ENCODE measurements at regions not wholly inside any gene's neighbourhood (a gene's known extent, or its start where the extent isn't known, plus 50 kb on each side); places are given as distances from the start of the nearest gene placed in this dataset.

- TF ChIP-seq GATA3 (IDR thresholded peaks at IDR 0.05; ENCODE audit: low read depth, low read length) (no peak), GATA2 (IDR thresholded peaks at IDR 0.05; ENCODE audit: low read depth, low read length) (no peak)
Observed at GRCh38 chr5:67358186-67358585, 161.6 kb upstream of the CD180 start.

GRCh38 chr5:67355120-67355713, 158.6 kb upstream of the CD180 start:
- peak; percentile 65 for TF ChIP-seq GATA3 (IDR thresholded peaks at IDR 0.05; ENCODE audit: low read depth, low read length)
- peak; percentile 74; the same call in 1 of the 2 replicates for TF ChIP-seq GATA2 (IDR thresholded peaks at IDR 0.05; ENCODE audit: low read depth, low read length)

DNA sequence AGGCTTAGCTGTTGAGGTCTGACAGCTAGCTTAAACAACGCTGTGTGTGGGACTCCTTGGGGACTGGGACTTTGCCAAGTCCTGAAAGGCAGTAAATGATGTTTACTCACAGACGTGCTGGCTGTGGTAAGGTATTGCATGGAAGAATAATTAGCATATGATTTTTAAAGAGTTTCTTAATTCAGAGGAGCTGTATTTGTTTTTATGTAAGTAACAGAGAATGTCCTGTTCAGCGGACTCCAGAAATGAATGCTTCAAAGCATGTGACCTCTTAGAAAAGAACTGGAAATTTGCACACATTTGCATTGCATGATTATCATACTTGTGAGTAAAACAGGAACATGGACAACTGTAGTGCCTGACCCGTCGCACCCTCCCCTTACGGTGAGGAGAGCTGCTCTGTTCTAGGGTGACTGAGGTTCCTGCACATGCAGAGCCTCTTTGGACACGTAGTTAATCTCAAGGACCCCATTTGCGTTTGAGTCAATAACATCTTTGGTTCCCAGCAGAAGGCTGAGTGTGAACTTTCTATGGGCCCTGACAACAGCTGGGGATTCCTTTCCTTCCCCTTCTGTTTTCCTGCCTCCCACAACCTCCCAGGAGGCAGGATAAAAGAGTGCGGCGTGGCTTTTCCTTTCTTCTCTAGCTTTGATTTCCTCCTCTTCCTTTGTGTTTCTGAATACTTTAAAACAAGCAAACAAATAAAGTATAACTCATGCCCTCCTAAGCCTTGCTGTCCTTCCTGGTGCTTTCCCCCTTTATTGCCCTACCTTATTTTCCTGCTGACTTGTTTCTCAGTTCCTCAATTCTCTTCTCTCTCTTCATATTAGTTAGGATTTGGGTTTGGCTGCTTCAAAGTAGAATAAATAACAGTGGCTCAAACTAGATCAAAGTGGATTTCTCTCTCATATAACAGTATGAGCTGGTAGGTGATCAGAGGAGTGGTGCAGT, 157.2 kb upstream of the CD180 start:
- TF ChIP-seq GATA3 (IDR thresholded peaks at IDR 0.05; ENCODE audit: low read depth, low read length) (no peak), GATA2 (IDR thresholded peaks at IDR 0.05; ENCODE audit: low read depth, low read length) (no peak)

- TF ChIP-seq GATA2 (IDR thresholded peaks at IDR 0.05; ENCODE audit: low read depth, low read length) (no peak), GATA3 (IDR thresholded peaks at IDR 0.05; ENCODE audit: low read depth, low read length) (no peak)
Observed at GRCh38 chr5:67350618-67351201, 154.1 kb upstream of the CD180 start.

- TF ChIP-seq GATA2 (IDR thresholded peaks at IDR 0.05; ENCODE audit: low read depth, low read length) = no peak
- TF ChIP-seq GATA3 (IDR thresholded peaks at IDR 0.05; ENCODE audit: low read depth, low read length) = no peak
Observed at GRCh38 chr5:67350185-67350584, 153.6 kb upstream of the CD180 start.

DNA sequence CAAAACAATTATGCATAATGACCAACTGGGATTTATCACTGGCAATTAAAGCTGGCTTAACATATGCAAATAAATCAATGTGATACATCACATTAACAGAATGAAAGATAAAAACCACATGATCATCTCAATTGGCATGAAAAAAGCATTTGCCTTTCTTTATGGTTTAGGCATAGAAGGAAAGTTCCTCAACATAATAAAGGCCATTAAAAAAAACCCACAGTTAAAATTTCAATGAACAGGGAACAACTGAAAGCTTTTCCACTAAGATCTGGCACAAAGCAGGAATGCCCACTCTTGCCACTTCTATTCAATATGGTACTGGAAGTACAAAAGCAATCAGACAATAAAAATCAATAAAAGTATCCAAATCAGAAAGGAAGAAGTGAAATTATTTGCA, 151.2 kb upstream of the CD180 start:
- no peak for TF ChIP-seq GATA3 (IDR thresholded peaks at IDR 0.05; ENCODE audit: low read depth, low read length)
- no peak for TF ChIP-seq GATA2 (IDR thresholded peaks at IDR 0.05; ENCODE audit: low read depth, low read length)

DNA sequence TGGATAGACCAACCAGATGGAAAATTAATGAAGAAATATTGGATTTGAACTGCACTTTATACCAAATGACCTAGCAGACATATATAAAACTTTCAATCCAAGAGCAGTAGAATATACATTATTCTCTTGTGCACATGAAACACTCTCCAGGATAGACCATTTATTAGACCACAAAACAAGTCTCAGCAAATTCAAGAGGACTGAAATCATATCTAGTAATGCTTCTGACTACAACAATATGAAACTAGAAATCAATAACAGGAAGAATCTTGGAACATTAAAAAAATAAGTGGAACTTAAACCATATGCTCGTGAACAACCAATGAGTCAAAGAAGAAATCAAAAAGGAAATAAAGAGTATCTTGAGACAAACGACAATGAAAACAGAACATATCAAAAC, 150.0 kb upstream of the CD180 start:
- TF ChIP-seq GATA3 (IDR thresholded peaks at IDR 0.05; ENCODE audit: low read depth, low read length) (no peak), GATA2 (IDR thresholded peaks at IDR 0.05; ENCODE audit: low read depth, low read length) (no peak)

GRCh38 chr5:67344870-67345269, 148.3 kb upstream of the CD180 start:
- no peak for TF ChIP-seq GATA3 (IDR thresholded peaks at IDR 0.05; ENCODE audit: low read depth, low read length)
- TF ChIP-seq GATA2 (IDR thresholded peaks at IDR 0.05; ENCODE audit: low read depth, low read length) = no peak

GRCh38 chr5:67343835-67344234, 147.2 kb upstream of the CD180 start:
- TF ChIP-seq GATA2 (IDR thresholded peaks at IDR 0.05; ENCODE audit: low read depth, low read length) = no peak
- no peak for TF ChIP-seq GATA3 (IDR thresholded peaks at IDR 0.05; ENCODE audit: low read depth, low read length)

DNA sequence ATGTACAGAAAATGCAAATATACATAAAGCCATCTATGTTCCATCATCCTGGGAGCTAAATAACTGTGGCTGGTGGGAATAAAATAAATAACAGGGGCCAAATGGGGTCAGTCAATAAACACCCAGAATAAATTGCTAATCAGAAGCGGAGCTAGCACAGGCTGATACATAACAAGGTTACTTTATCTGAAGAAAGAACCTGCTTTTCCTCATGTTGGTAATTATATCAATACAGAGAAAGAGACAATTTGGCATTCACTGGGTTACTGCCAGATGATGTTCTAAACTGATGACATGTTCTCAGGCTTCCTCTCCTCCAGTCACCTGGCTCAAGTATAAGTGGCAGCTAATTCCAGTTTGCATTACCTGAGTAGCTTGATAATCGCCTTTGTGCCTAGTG, 144.9 kb upstream of the CD180 start:
- TF ChIP-seq GATA3 (IDR thresholded peaks at IDR 0.05; ENCODE audit: low read depth, low read length) (no peak), GATA2 (IDR thresholded peaks at IDR 0.05; ENCODE audit: low read depth, low read length) (peak; percentile 61; the same call in 1 of the 2 replicates)

DNA sequence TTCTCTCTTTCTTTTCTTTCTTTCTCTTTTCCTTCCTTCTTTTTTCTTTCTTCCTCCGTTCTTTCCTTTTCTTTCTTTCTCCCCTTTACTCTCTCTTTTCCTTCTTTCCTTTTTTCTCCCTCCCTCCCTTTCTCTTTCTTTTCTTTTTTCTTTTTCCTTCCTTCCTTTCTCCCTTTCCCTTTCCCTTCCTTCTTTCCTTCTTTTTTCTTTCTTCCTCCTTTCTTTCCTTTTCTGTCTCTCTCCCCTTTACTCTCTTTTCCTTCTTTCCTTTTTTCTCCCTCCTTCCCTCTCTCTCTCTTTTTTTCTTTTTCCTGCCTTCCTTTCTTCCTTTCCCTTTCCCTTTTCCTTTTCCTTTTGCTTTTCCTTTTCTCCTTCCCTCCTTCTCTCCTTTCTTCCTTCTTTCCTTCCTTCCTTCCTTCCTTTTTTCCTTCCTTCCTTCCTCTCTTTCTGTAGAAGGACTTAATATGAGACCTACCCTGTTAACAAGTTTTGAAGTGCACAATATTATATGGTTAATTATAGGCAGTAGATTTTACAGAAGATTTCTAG, 142.7 kb upstream of the CD180 start:
- TF ChIP-seq GATA2 (IDR thresholded peaks at IDR 0.05; ENCODE audit: low read depth, low read length) (no peak), GATA3 (IDR thresholded peaks at IDR 0.05; ENCODE audit: low read depth, low read length) (no peak)

DNA sequence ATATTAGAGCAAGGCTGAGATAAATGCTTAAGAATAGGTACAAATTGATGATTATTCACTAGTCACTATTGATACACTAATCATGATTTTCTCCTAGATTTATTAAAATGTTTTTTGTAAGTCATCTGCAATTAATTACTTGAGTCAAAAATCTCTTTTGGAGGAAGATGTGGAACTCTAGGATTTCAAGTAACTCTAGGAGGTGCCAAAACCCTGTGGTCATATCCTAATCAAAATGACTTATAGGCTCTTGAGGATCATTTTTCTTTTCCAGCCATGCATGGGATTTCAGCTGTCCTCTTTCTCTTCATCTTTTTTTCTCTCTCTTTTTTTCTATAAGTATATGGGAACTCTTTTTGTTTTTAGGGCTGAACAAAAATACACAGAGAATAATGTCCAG, 141.8 kb upstream of the CD180 start:
- TF ChIP-seq GATA3 (IDR thresholded peaks at IDR 0.05; ENCODE audit: low read depth, low read length) (no peak), GATA2 (IDR thresholded peaks at IDR 0.05; ENCODE audit: low read depth, low read length) (no peak)

DNA sequence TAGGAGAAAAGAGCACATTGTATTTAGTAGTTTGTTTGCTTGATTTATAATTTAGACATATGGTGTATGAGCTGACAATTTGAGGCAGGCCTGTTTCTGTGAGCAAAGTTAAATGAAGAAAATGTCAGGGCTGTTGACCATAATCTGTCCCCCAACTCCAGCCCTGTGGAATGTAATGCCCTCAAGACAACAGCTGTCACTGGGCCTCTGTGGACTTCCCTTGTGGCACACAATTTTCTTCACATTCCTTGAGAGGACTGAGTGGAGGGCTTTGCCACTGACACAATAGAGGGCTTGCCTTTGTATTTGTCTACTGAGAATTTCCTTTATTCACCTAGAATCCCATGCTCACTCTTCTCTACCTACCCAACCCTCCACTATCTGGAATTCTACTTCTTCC, 141.2 kb upstream of the CD180 start:
- TF ChIP-seq GATA2 (IDR thresholded peaks at IDR 0.05; ENCODE audit: low read depth, low read length) (no peak), GATA3 (IDR thresholded peaks at IDR 0.05; ENCODE audit: low read depth, low read length) (no peak)

DNA sequence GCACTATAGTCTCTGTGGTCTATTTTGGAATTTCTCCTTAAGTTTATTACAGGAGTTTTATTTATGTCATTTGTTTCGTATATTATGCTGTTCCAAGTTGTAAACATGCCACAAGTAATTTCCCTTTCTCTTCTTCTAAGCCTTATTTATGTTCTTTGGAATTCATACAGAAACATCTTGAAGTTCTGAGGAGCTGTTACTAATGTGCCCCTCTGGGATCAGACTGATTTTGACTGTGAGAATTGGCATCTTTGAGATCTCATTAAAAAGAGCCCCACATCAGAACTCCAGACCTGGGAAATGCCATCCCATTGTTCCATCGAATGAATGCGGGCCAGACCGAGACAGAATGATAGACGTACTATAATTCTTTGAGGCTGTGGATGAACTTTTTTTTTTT, 138.8 kb upstream of the CD180 start:
- TF ChIP-seq GATA3 (IDR thresholded peaks at IDR 0.05; ENCODE audit: low read depth, low read length) = no peak
